ENCODE measurements at regions not wholly inside any gene's neighbourhood (a gene's known extent, or its start where the extent isn't known, plus 50 kb on each side); places are given as distances from the start of the nearest gene placed in this dataset.

GRCh38 chr11:122311216-122311755 lies 195.3 kb upstream of the BLID start:
- DNase-seq: no peak

- no peak for DNase-seq
Measured at GRCh38 chr11:122310766-122311165, 194.8 kb upstream of the BLID start.

GRCh38 chr11:122309262-122309925 lies 193.4 kb upstream of the BLID start:
- DNase-seq: no peak

- no peak for DNase-seq
Measured at GRCh38 chr11:122308226-122308625, 192.2 kb upstream of the BLID start.

- no peak for DNase-seq
Measured at GRCh38 chr11:122307476-122308035, 191.5 kb upstream of the BLID start.

GRCh38 chr11:122306831-122307391 lies 190.9 kb upstream of the BLID start:
- DNase-seq: no peak

- DNase-seq: no peak
Measured at GRCh38 chr11:122305426-122306320, 189.7 kb upstream of the BLID start.

- no peak for DNase-seq
Measured at GRCh38 chr11:122304973-122305372, 189.0 kb upstream of the BLID start.

- no peak for DNase-seq
Measured at GRCh38 chr11:122304306-122304705, 188.3 kb upstream of the BLID start.

- no peak for DNase-seq
Measured at GRCh38 chr11:122294041-122294440, 178.0 kb upstream of the BLID start.

- DNase-seq: no peak
Measured at GRCh38 chr11:122293296-122294023, 177.4 kb upstream of the BLID start.

GRCh38 chr11:122287401-122287800 lies 171.4 kb upstream of the BLID start:
- DNase-seq: no peak

- DNase-seq: no peak
Measured at GRCh38 chr11:122285070-122285988, 169.3 kb upstream of the BLID start.

- DNase-seq: no peak
Measured at GRCh38 chr11:122280870-122281269, 164.9 kb upstream of the BLID start.

GRCh38 chr11:122279194-122279593 lies 163.2 kb upstream of the BLID start:
- no peak for DNase-seq

GRCh38 chr11:122277493-122277892 lies 161.5 kb upstream of the BLID start:
- DNase-seq: no peak

- no peak for DNase-seq
Measured at GRCh38 chr11:122276221-122276620, 160.2 kb upstream of the BLID start.

GRCh38 chr11:122275508-122275907 lies 159.5 kb upstream of the BLID start:
- DNase-seq: no peak

GRCh38 chr11:122273476-122274191 lies 157.6 kb upstream of the BLID start:
- no peak for DNase-seq

- DNase-seq: no peak
Measured at GRCh38 chr11:122271745-122272144, 155.7 kb upstream of the BLID start.

- DNase-seq: no peak
Measured at GRCh38 chr11:122271137-122271536, 155.1 kb upstream of the BLID start.
